Stimulated activated CD4-positive, alpha-beta T cell treated with anti-CD3 and anti-CD28 coated beads, Interleukin-15, amount 100 ng/mL, for 1 hour (primary cell): ENCODE measurements at regions not wholly inside any gene's neighbourhood (a gene's known extent, or its start where the extent isn't known, plus 50 kb on each side); places are given as distances from the start of the nearest gene placed in this dataset.

Source experiments
- DNase-seq, 2 donors: peaks; one replicate each; pipeline ENCODE4 v3.0.0-alpha.2; 2020; ENCODE audit warnings: low read depth in 1 of 2, low spot score in 1 of 2

DNA sequence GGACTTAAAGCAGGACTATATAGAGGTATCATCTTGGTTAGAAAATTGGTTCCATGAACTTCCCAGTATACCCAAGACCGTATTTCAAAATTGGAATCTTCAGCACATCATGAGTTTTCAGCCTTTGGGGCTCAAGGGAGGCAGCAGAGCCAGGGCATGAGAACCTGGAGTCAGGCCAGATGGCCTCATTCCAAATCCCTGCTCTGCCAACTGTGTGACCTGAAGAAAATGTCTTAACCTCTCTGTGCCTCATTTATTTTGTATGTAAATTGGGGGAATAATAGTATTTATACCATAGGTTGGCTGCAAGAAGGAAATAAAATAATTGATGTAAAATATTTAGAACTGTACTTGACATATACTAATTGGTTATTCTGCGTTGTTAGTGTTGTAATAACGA, 987.6 kb downstream of the TBC1D22A start:
- no peak for DNase-seq

DNA sequence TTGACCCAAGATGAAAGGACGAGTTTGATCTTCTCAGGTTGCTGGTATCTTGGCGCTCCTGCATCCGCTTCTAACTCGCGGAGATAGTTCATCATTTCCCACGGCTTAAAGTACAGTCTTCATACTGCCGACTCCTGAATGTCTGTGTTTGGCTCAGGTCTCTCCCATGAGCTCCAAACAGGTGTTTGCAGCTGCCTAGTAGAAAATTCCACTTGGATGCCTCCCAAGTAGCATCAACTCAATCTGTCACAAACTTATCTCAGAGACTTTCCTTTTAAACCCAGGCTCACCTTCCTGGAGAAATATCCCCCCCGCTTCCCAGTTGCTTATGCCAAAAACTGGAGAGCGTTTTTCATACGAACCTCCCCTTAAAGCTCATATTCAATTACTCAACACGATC, 986.5 kb downstream of the TBC1D22A start:
- no peak for DNase-seq

DNA sequence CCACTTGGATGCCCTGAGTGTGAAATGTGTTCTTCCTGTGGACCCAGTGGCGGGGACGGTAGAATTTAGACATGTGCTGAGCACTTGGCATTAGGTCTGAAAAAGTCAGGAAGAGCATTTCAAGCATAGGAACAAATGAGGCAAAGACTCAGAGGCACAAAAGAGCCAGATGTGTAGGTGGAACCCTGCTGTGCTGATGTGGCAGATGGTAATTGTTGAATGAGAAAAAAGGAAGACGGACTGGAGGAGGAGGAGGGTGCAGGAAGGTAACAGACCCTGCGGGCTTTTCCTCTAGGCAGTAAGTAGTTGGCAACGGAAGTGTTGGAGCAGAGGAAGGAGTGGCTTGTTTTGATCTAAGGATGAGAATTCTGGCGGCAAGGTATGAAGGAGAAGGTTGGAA, 985.8 kb downstream of the TBC1D22A start:
- DNase-seq: no peak

DNA sequence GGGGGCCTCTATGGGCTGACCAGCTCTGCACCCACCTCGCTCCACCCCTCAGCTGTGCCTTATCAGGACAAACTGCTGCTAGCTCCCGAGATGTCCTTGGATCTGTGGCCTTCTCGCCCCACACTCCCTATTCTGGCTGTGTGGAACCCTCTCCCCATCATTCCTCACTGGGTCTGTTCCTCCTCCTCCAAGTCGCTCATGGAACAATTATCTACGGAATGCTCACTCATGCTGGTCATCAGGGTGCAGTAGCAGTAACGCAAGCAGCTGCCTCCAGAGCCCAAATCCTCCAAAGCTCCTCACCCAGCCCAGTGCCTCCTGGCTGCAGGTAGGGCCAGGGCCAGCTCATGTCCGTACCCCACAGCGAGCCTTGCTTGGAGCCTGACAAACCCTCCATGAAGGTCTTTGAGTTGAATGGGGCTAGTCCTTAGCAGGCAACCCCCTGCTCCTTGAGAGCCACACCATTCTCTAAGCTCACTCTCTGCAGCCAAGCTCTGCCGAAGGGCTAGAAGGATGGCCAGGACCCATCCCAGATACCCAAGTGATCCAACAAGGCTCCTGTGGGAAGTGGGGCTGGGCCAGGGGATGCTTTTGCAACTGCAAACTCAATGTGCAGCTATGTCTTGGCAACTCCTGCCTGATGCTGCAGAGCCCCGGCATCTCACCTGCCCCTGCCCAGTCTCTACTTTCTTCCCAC, 977.8 kb downstream of the TBC1D22A start:
- DNase-seq: no peak

DNA sequence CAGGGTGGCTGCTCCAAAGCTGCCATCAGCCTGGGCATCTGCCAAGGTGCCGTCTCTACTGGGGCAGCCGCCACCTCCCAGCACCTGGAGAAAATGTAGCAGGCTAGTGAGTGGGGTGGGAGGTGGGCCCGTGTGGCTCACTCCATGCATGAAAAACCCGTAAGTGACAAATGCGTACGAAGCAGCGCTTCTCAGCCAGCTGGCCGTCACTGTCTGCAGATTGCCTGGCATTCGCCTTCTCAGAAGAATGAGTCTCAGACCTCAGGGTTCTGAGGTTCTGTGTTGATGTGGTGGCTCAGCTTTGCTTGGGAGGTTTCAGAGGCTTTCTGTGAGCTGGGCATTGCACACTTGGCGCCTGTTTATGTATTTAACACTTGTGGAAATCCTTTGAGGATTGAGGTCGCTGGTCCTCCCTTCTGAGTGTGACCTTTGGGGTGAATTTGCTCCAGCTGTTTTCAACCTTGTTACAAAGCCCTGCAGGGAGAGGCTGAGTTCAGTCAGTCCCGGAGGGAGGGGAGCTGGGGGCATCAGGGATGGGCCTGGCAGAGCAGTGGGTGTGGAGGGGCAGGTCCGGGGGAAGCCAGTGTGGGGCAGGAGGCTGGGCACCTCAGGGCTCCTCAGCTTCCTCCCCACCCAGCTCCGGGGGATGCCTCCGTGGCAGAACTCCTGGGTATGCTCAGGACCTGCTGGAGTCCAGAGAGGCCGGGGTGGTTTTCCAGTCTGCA, 977.0 kb downstream of the TBC1D22A start:
- no peak for DNase-seq

DNA sequence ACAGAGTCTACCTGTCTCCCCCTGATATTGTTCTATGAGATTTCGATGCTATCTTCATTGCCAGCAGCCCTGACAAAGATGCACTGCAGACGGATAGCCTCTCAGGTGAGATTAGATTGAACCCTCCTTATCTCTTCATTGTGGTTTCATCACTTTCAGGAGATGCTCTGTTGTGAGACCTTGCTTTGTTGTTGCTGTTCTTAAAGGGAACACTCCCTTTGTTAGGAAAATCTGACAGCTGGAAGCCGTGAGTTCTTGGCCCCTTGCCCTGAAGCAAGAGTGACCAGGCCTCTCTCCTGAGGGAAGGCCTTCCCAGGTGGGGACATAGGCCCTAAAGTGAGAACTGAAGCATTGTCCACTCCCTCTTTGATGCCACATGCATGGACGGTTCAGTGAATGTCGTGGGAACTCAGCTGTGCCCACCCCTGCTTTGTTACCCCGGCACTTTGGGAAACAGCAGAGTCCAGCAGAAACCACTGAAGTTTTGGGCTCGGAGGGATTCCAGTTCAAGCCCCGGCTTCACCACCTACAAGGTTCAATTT, 976.1 kb downstream of the TBC1D22A start:
- no peak for DNase-seq

DNA sequence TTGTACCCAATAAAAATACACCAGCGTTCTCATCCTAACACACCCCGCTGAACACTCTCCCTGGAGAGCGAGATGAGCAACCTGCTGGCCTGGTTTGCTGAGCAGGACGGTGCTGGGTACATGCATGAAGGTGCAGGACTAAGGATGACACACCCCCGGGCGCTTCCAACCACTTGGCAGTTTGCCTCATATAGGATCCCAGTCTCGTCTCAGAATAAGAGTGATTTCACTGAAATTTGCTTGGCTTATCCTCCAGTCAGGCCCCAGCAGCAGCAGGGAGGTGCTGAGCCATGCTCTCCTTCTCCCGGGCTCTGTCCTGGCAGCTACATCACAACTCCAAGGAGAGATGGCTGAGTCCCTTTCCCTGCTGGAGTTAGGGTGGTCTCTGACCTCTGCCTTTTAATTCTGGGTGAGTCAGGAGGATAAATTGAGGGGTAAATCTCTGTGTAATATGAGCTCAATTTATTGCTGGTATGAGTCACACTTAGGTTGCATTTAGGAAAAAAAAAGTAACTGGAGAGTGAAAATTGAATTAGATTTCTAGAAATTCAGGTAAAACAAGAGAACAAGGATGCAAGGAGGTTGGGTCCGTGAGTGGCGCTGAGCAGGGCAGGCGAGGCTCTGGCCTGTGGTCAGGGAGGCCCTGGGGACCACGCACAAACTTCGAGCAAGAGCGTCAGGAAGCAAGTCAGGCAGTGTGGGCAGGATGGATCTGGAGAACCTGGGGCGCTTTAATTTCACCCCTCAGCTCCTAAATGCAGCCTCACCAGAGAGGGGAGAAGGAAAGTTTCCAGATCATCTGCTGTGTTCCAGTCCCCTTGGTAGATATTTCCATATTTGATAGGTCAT, 974.0 kb downstream of the TBC1D22A start:
- no peak for DNase-seq

DNA sequence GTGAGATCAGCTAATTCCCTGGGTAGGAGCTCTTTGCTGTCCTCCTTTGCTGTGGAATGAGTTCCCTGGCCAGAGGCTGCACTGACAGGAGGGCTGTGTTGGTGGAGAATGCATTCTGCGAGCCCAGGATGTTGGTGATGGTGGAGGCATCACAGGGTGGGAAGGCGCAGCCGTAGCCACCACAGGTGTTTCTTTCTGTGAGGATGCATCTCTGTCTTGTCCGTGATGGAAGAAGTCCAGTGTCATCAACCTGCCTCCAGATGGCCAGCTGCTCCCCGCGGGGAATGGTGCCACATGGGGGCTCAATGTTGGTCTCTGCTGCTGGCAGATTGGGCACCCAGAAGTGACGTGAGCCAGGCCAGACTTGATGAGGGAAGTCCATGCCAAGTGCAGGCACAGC, 972.1 kb downstream of the TBC1D22A start:
- no peak for DNase-seq

DNA sequence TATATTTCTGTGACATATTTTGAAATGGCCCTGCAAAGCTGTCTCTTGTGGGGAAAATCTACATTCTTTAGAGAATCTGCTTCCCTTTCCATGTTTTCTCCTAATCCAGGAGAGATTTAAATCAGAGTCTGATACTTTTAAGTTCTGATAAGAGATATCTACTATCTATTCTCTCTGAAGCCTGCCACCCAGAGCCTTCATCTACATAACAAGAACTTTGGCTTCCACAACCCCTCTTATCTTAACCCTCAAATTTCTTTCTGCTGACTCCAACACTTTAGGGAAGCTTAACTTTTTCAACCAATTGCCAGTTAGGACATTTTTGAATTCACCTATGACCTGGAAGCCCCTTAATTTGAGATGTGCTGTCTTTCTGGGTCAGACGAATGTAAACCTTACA, 965.2 kb downstream of the TBC1D22A start:
- no peak for DNase-seq

DNA sequence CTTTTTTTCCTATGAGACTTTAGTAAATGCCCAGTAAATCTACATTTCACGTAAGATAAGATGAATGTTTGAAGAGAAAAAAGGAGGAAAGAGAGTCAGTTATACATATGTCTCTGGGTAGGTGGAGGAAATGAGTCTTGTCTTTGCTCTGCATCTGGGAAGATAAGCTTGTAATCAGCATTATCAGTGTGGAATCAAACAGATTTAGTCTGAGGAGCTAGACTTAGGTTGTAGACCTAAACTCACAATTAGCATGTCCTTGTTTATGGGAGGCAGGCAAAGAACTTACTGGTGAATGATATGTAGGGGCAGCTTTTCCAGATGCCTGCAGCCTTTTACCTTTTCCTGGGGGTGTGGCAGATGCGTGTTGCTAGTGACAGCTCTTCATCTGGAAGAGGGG, 962.3 kb downstream of the TBC1D22A start:
- no peak for DNase-seq

DNA sequence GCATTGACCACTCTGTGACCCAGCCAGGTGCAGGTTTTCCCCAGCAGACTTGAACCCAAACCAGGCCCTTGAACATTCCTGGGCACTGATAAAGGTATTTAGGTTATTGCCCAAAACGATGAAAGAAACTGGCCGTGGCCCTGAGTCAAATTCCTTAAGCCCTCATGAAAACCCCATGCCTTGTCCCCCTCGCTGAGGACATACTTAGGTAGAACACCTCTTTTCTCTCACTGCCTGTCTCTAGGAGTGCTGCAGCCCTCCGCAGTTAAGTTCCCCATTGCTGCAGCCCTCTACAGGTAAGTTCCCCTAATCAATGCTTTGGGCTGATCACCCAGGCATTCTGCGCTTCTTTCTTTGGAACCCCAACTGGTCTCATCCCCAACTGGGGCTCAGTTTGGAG, 961.6 kb downstream of the TBC1D22A start:
- DNase-seq: no peak

DNA sequence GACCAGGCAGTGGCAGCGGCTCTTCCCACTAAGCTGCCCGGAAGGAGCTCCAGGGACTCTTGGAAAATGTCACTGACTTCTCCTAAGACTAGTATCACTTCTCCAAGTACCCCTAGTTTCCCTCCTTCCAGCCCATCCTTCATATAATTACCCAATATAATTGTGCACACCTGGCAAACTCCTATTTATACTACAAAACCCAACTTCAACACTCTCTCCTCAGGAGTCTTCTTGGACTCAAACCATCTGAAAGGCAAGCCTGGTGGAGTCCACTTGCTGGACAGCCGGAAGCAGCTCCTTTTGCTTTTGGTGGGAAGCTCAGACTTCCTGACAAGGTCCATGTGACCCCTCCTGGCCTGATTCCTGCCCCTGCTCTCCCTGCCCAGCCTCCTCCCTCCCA, 955.9 kb downstream of the TBC1D22A start:
- no peak for DNase-seq

DNA sequence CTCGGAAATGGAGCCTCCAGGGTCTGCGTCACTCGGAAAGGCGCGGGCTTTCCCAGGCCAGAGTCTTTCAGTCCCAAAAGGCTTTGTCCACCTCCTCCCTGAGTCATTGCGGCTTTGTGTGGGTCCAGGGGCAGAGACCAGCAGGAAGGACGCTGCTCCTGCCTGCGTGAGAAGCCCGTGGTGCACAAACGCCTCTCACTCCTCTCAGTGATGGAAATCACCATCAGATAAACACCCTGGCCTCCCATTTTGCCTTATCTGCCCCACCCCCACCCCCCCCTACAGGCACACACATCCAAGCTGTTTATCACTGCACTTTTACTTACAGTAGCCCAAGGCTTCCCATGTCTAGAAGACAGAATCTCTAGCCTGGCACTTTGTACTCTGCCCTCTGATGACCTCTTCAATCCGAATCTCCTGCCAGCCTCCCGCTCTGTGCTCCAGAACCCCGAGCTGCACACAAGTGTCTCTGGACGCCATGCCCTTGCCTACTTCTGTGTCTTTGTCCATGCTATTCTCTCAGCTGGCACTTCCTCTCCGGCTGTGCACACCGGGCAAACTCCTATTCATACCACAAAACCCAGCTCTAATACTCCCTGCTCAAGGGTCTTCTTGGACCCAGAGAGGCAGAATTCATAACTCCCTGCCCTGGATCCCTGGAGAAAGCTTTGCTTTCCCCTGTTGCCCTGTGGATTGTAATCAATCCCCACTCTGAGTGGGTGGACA, 954.6 kb downstream of the TBC1D22A start:
- no peak for DNase-seq

DNA sequence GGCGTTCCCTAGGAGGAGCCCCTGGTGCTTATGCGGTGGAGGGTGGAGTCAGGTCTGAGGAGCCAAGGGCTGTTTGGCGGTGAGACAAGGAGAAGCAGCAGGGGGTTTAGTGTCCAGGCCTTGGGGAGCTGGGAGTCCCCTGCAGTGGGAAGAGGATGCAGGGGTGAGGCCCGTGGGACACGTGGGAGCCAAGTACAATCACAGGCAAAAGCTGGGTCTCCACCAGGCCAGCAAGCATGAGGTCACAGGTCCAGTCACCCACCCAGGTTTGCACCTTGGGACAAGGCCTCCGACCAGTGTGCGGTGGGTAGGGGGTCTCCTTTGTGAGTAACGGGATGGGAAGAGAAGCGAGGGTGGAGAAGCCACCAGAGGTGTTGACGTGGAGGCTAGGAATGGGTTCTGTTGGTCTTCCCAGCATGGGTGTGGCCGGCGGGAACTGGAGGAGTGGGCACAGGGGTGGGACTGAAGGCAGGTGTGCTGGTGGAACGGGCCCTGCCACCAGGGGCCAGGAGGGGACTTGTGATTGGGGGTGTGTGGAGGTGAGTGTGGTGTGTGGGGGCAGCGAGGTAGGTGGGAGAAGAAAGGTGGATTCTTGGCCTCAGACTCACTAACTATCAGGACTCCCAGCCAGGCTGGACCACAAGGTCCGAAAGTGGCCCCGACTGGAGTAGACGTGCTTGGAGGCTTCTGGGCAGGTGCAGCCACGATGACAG, 953.6 kb downstream of the TBC1D22A start:
- DNase-seq: no peak

DNA sequence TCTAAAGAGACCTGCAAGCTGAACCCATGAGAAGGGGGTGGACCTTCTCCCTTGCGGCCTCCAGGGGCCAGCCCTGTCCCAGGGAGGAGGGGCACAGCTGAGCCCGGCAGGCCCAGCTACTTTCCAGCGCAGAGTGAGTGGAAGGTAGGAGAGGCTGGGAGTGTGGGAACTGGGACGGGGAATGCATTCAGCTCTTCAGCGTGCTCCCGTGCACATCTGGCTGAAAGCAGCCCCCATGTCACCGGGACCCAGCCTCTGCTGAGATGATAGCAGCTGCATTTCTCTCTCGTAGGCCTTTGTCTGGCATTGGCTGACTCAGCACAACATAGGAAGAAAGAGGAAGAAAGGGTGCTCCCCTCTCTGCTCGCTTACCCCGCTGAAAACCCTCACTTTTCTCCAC, 951.5 kb downstream of the TBC1D22A start:
- DNase-seq: no peak

DNA sequence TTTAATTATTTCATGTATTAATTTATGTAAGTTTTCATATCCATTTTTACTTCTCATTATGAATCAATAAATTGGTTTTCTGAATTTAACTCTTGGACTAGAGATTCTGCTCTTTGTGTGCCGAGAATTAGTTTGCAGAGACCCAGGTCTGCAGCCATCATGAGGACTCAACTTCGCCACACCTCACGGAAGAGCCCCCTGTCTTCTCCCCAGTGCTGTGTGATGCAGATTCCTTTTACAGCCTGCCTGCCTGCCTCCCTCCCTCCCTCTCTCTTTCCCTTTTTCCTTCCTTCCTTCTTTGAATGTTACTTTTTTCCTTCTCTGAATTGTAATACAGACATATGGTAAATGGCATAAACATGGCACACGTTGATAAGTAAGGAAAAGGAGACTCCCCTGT, 947.7 kb downstream of the TBC1D22A start:
- DNase-seq: no peak

DNA sequence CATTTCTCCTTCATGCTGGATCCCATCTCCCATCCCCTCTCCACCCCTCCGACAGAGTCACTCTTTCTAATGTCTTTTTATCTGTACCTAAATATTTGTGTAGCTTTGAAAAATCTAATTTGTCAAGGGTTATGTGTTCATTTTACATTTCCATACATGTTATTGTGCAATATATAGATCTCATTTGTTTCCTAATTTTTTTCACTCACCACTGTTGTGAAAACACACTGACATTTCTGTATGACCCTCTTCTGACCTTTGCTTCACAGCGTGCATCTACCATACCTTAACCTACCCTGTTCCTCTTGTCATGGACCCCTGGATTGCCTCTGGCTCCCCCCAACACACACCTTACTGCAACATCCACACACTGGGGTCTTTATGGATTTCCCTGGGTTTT, 942.9 kb downstream of the TBC1D22A start:
- no peak for DNase-seq

DNA sequence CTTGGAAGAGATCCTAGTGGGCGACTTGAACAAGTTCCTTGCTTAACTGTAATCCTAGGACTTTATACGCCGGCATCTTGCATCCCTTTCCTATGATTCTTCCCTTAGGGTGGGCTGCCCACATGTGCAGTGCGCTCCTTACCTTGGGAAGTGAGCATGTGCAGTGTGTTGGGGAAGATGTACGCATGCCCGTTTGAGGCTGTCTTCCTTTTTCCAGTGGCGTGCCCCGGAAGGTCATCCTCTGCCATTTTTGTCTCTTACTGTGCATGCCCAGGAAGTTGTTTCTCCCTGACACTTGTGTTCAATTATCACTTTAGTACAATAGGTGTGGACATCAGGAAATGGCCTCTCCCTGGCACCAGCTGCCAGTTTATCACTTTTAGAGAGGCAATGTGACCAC, 936.5 kb downstream of the TBC1D22A start:
- no peak for DNase-seq

DNA sequence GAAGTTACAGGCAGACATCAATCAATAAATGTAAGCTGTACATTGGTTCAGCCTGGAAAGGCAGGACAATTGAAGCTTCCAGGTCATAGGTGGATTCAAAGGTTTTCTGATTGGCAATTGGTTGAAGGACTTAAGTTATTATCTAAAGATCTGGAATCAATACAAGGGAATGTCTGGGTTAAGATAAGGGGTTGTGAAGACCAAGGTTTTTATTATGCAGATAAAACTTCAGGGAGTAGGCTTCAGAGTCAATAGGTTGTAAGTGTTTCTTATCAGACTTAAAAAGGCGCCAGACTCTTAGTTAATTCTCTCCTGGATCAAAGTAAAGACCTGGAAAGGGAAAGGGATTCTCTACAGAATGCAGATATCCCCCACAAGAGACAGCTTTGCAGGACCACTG, 935.4 kb downstream of the TBC1D22A start:
- no peak for DNase-seq

DNA sequence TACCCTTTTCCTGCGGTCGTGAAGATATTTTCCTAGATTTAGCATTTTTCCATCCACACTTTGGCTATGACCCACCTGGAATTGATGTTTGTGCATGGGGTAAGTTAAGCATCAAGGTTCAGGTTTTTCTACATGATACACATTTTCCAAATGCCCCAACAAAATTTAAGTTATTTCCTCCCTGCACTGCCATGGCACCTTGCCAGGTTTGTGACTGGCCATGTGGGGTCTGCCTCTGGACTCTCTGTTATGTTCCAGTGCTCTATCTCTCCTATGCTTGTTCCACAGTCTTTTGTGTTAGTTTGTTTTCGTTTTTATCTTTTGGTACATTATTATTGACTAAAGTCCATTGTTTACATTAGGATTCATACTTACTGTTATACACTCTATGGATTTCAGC, 934.3 kb downstream of the TBC1D22A start:
- DNase-seq: no peak

DNA sequence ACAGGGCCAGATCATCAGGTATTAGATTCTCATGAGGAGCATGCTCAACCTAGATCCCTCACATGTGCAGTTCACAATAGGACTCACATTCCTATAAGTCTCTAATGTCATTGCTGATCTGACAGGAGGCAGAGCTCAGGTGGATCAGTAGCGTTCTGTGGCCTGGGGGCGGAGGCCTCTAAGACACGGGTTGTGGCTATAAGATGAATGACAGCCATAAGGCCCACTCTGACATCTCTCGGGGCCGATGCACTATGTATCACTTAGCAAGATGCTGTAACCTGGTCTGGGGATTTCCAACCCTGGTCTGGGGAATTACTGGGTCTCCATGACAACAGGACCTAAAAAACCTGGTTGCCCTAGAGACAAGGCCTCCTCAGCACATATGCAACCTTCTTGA, 932.7 kb downstream of the TBC1D22A start:
- DNase-seq: no peak
